G401.6 (cell line): ENCODE measurements at regions not wholly inside any gene's neighbourhood (a gene's known extent, or its start where the extent isn't known, plus 50 kb on each side); places are given as distances from the start of the nearest gene placed in this dataset.
"Not testable (repeated sequence)": the region's sequence is repeated elsewhere in the genome, so short reads cannot be mapped to it uniquely, and the experiment has no call there.

Experiments
- FAIRE-seq: peaks from 2 replicates; lab custom pipeline; 2012; peaks lifted over from hg19 to GRCh38; lab: Jason Lieb, UNC

DNA sequence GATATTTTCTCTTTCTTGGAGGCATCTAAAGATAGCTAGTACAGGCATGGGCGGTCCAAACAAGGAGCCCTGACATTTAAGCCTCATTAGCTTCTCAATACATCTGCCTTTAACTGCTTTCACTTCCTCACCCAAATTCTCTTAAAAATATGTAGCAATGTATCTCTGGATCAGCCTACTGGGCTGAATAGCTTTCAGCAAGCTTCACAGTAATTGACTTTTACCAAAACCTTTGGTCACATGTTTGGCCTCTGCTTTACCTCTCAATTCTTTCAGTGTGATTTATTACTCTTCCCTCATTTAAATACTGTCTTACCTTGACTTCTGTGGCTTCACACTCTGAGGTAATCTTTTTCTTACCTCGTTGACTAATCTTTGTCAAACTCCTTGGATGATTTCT, 1618.1 kb downstream of the GRIK2 start:
- FAIRE-seq, result no peak

GRCh38 chr6:103002282-103002681, 1608.8 kb downstream of the GRIK2 start:
- FAIRE-seq, result no peak

GRCh38 chr6:103001724-103002123, 1608.2 kb downstream of the GRIK2 start:
- no peak for FAIRE-seq

GRCh38 chr6:103000688-103001087, 1607.2 kb downstream of the GRIK2 start:
- no peak for FAIRE-seq

GRCh38 chr6:102995491-102995890, 1602.0 kb downstream of the GRIK2 start:
- FAIRE-seq, result no peak

GRCh38 chr6:102994866-102995265, 1601.4 kb downstream of the GRIK2 start:
- no peak for FAIRE-seq

DNA sequence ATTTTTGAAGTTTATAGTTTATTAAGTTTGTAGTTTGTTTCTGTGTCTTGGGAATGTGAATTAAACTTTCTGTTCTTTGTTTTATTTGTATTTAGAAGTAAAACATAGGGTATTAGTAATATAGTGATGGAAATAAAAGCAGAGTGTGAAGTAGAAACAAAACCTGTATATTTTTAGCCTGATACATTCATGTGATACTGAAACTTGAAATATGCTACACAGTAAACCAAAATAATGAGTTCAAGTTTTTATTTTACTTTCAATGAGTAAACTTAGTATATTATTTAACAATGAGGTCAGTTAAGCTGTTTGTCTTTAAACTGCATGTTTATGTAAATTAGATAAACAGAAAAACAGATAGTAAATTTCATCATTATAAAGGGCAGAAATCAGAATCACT, 1592.6 kb downstream of the GRIK2 start:
- FAIRE-seq, result peak; percentile 23

DNA sequence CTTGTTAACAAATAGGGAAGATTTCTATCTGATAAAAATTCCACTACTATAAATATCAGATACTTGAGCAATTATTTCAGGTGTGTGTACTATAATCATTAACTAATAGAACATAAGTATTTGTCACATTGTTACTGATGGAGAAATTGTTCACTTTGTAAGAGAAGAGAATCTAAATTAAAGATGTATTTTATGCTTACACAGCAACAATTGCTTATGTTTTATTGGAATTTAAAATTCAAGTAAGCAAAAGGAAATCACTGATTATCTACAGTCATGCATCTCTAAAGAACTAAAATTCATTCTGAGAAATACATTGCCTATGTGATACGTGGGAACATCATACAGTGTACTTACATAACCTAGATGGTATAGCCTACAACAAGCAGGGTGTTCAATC, 1590.8 kb downstream of the GRIK2 start:
- FAIRE-seq, result no peak

DNA sequence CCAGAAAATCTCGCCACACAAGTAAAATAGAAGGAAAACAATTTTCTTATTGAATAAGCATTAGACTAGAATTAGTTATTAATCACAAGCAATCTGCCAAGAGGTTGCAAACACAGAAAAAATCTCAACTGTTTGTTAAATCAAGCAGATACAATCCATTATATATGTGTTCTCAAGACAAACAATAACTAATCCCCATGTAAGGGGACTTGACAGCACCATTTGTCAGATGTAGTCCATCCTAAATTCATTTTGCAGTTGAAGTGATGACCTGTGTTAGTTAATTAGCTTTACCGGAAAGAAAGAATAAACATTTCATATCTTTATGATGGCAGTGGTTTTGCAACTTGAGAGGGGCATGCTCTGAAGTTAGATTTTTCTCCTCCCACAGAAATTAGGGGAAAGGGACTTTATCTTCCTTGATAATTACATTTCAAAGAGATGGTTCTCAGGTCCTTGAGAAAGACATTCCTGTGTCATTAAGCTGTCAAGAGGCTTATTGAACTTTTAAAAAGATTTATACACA, 1588.0 kb downstream of the GRIK2 start:
- FAIRE-seq, result no peak

- FAIRE-seq, result no peak
These were observed 1587.4 kb downstream of the GRIK2 start for GRCh38 chr6:102980951-102981350.

GRCh38 chr6:102961902-102962301, 1568.4 kb downstream of the GRIK2 start:
- no peak for FAIRE-seq

DNA sequence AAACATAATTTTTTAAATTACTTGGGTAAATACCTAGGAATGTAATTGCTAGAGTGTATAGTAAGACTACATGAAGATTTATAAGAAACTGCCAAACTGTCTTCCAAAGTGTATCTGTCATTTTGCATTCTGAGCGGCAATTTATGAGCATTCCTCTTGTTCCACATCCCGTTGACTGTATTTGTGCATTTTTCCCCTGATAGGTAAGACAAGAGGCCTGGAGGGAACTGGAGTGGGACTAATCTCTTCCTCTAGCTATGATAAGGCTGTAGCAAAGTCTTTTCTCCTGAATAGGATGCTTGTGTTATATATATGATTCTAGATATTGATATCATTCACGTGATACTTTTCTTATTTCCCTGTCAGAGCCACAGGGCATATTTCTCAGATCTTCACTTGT, 1557.5 kb downstream of the GRIK2 start:
- FAIRE-seq, result no peak

GRCh38 chr6:102944475-102944874, 1551.0 kb downstream of the GRIK2 start:
- no peak for FAIRE-seq

DNA sequence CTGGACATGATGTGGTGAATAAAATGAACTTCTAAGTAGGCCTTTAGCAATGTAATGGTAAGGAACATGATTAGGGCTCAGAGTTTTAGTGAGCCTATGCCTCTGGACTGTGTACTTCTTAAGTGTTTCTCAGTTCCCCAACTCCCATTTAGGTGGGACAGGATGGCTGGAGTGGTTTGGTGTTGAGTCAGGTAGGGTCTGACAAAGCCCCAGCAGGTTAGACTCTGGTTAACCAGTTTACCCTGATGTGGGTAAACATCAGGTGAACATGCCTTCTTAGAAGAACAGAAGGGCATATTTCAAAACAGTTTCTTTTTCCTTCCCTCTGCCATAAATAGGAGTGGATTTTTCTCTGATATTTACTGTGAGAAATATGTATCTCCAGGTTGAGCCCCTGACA, 1548.7 kb downstream of the GRIK2 start:
- no peak for FAIRE-seq

DNA sequence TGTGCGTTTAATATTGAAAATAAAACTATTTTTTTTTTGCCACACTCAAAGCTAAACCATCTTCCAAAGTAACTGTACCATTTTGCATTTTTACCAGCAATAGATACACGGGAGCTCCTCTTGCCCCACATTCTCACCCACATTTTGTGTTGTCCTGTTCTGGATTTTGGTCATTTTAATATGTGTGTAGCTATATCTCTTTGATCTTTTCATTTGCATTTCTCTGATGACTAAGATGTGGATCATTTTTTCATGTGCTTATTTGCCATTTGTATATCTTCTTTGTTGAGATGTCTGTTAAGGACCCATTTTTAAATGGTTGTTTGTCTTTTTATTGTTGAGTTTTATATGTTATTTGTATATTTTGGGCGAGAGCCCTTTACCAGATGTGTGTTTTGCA, 1543.5 kb downstream of the GRIK2 start:
- no peak for FAIRE-seq

GRCh38 chr6:102928109-102928508, 1534.6 kb downstream of the GRIK2 start:
- FAIRE-seq, result no peak

DNA sequence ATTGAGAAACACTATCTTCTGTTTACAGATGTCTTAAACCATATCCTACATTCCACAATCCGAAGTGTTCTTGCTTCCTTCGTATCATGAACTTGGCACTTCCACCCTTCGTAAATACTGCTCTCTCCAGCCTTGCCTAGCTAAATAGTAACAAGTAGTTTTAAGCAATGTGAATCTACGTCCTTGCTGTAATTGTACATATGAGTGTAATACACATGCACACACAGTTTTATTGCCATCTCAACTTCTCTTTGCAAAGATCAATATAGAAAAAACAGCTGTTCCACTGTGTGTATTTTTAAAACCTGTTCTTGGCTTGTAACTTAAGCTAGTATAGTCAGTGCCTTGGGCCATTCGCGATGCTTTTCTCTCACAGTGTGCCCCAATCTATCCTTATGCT, 1524.7 kb downstream of the GRIK2 start:
- no peak for FAIRE-seq

GRCh38 chr6:102911571-102911970, 1518.1 kb downstream of the GRIK2 start:
- no peak for FAIRE-seq

GRCh38 chr6:102910701-102911139, 1517.2 kb downstream of the GRIK2 start:
- not testable (repeated sequence) for FAIRE-seq

DNA sequence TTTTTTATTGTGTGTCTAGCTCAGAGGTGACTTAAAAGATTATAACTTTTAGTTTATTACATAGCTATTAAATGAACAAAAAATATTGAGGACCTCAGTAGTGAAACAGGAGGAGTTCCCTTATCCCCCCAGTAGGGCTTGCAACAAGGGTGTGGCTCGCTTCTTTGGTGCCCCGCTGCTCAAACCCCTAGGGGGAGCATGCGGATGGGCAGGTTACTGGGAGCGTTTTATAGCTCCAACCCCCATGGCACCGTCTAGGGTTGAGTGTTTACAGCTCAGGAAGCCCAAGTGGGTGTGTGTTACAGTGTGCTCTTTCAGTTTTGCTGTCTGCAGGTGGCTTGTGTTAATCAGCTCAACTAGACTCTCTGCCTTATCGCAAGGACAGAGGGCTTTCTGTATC, 1513.7 kb downstream of the GRIK2 start:
- FAIRE-seq, result no peak

- no peak for FAIRE-seq
These were observed 1509.0 kb downstream of the GRIK2 start for GRCh38 chr6:102902471-102902870.

- no peak for FAIRE-seq
These were observed 1502.2 kb downstream of the GRIK2 start for GRCh38 chr6:102895683-102896082.

- no peak for FAIRE-seq
These were observed 1491.7 kb downstream of the GRIK2 start for GRCh38 chr6:102885165-102885564.

DNA sequence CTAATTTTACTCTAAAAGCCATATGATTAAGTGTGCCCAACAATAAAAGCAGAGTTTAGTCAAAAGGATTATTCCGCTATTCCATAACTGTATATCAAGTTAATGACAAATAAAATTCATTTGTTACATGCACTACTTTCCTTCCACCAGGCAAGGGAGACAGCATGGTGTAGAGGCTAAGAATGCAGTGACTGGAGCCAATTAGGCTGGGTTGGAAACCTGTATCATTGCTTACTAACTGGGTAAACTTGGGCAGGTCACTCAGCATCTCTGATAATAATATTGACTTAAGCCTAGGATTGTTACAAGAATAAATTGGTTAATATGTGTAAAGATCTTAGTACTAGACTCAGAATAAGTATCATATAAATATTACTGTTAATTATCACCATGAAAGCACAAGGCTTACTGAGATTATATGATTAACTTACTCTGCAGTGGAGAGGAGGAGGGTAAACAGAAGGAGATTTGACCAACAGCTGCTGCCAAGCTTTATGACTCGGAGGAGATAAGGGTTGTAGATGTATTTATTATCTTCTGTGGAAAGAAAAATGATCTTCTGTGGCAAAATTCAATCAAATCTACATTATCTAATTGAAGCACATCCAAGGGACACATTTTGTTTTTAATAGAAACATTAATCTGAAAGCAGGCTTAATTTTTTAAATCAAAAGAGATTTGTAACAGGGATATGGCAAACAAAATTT, 1459.9 kb downstream of the GRIK2 start:
- FAIRE-seq, result no peak
